Osteoblast (primary cell): ENCODE measurements at regions not wholly inside any gene's neighbourhood (a gene's known extent, or its start where the extent isn't known, plus 50 kb on each side); places are given as distances from the start of the nearest gene placed in this dataset.

Source experiments
- DNase-seq: peaks from one replicate; pipeline ENCODE4 v3.0.0; 2011; ENCODE audit warnings: low spot score, mixed read lengths; ENCODE audit not compliant: insufficient read length; ENCODE audit errors: missing footprints
- H2AFZ ChIP-seq: 2 replicates; pipeline ENCODE4 v1.6.0; 2011; ENCODE audit warnings: mild to moderate bottlenecking, low read length
- H3K27ac ChIP-seq: 2 replicates; pipeline ENCODE4 v1.5.1; 2011; ENCODE audit warnings: mild to moderate bottlenecking, low read depth, low read length, moderate library complexity
- H3K27me3 ChIP-seq: 2 replicates; pipeline ENCODE4 v1.6.0; 2012; ENCODE audit warnings: mild to moderate bottlenecking, control low read depth, inconsistent platforms, low read length, moderate library complexity; ENCODE audit not compliant: insufficient read depth
- H3K36me3 ChIP-seq: 2 replicates; pipeline ENCODE4 v1.5.1; 2011; ENCODE audit warnings: mild to moderate bottlenecking, low read length, control low read depth, moderate library complexity; ENCODE audit not compliant: insufficient read depth
- H3K4me1 ChIP-seq: 2 replicates; pipeline ENCODE4 v1.5.1; 2011; ENCODE audit warnings: mild to moderate bottlenecking, low read length, control low read depth, moderate library complexity; ENCODE audit not compliant: insufficient read depth
- H3K4me2 ChIP-seq: 2 replicates; pipeline ENCODE4 v1.6.0; 2011; ENCODE audit warnings: mild to moderate bottlenecking, low read length; ENCODE audit not compliant: insufficient read depth
- H3K4me3 ChIP-seq: fragments of 200-600 bp; sonication (generic); 3 replicates; pipeline ENCODE4 v1.5.1; 2012; ENCODE audit warnings: mild to moderate bottlenecking, low read length, inconsistent platforms; ENCODE audit not compliant: insufficient read depth
- H3K79me2 ChIP-seq: 2 replicates; pipeline ENCODE4 v1.6.0; 2012; ENCODE audit warnings: mild to moderate bottlenecking, low read length, control low read depth, inconsistent platforms; ENCODE audit not compliant: insufficient read depth
- H3K9me3 ChIP-seq: 2 replicates; pipeline ENCODE4 v1.5.1; 2011; ENCODE audit warnings: low read depth, low read length, control low read depth
- H4K20me1 ChIP-seq: 2 replicates; pipeline ENCODE4 v1.6.0; 2012; ENCODE audit warnings: mild to moderate bottlenecking, low read length, control low read depth; ENCODE audit not compliant: insufficient read depth
- CTCF ChIP-seq: IDR thresholded peaks from 2 replicates; pipeline ENCODE4 v1.5.1; 2011; ENCODE audit warnings: mild to moderate bottlenecking, low read depth, low read length, moderate library complexity; ENCODE audit errors: extremely low read depth

GRCh38 chr9:102534031-102534430 lies 461.1 kb upstream of the CYLC2 start:
- no peaks in the 10 kb centered on the region for H4K20me1 ChIP-seq
- H3K4me2 ChIP-seq, result no peak overlapping the region
- H3K4me1 ChIP-seq, result no peaks in the 10 kb centered on the region
- no peaks in the 10 kb centered on the region for H3K9me3 ChIP-seq
- H2AFZ ChIP-seq, result no peak overlapping the region
- DNase-seq, result no peak
- no peaks in the 10 kb centered on the region for H3K36me3 ChIP-seq
- no peak overlapping the region for H3K27ac ChIP-seq
- H3K79me2 ChIP-seq, result no peaks in the 10 kb centered on the region
- H3K27me3 ChIP-seq, result no peaks in the 10 kb centered on the region
- no peak for TF ChIP-seq CTCF
- no peak overlapping the region for H3K4me3 ChIP-seq

GRCh38 chr9:102521097-102521755 lies 473.9 kb upstream of the CYLC2 start:
- no peak for DNase-seq
- H3K27ac ChIP-seq, result no peak overlapping the region
- no peaks in the 10 kb centered on the region for H3K4me1 ChIP-seq
- H3K4me2 ChIP-seq, result no peak overlapping the region
- no peaks in the 10 kb centered on the region for H3K79me2 ChIP-seq
- no peaks in the 10 kb centered on the region for H3K36me3 ChIP-seq
- no peak overlapping the region for H2AFZ ChIP-seq
- no peaks in the 10 kb centered on the region for H3K27me3 ChIP-seq
- no peaks in the 10 kb centered on the region for H4K20me1 ChIP-seq
- TF ChIP-seq CTCF, result no peak
- no peaks in the 10 kb centered on the region for H3K9me3 ChIP-seq
- H3K4me3 ChIP-seq, result no peak overlapping the region

- Histone ChIP-seq H3K4me1 (no peaks in the 10 kb centered on the region), H3K79me2 (no peaks in the 10 kb centered on the region), H4K20me1 (no peaks in the 10 kb centered on the region), H2AFZ (no peak overlapping the region), H3K27ac (no peak overlapping the region), H3K27me3 (no peaks in the 10 kb centered on the region), H3K9me3 (no peaks in the 10 kb centered on the region), H3K4me3 (no peak overlapping the region), H3K4me2 (no peak overlapping the region), H3K36me3 (no peaks in the 10 kb centered on the region)
- TF ChIP-seq CTCF, result no peak
- no peak for DNase-seq
Observed at GRCh38 chr9:102519423-102519822, 475.7 kb upstream of the CYLC2 start.

- H4K20me1 ChIP-seq, result no peaks in the 10 kb centered on the region
- H3K27me3 ChIP-seq, result no peaks in the 10 kb centered on the region
- H3K4me1 ChIP-seq, result no peaks in the 10 kb centered on the region
- peaks cover 2% of the 10 kb centered on the region for H3K9me3 ChIP-seq
- no peak overlapping the region for H2AFZ ChIP-seq
- H3K27ac ChIP-seq, result no peak overlapping the region
- H3K4me2 ChIP-seq, result no peak overlapping the region
- no peak overlapping the region for H3K4me3 ChIP-seq
- no peaks in the 10 kb centered on the region for H3K36me3 ChIP-seq
- H3K79me2 ChIP-seq, result no peaks in the 10 kb centered on the region
- TF ChIP-seq CTCF, result no peak
- no peak for DNase-seq
Observed at GRCh38 chr9:102518324-102518723, 476.8 kb upstream of the CYLC2 start.
